Hepatocyte (in vitro differentiated cells): ENCODE measurements at regions not wholly inside any gene's neighbourhood (a gene's known extent, or its start where the extent isn't known, plus 50 kb on each side); places are given as distances from the start of the nearest gene placed in this dataset.

Source experiments
- CTCF ChIP-seq: fragments of 200-600 bp; sonication (generic); IDR thresholded peaks from 2 replicates; pipeline ENCODE4 v1.5.1; 2016; ENCODE audit warnings: antibody characterized with exemption, mild to moderate bottlenecking; ENCODE audit not compliant: poor library complexity
- EZH2 ChIP-seq: fragments of 200-600 bp; sonication (generic); IDR thresholded peaks from 2 replicates; pipeline ENCODE4 v1.6.1; 2016; ENCODE audit warnings: antibody characterized with exemption, mild to moderate bottlenecking, borderline replicate concordance
- EZH2phosphoT487 ChIP-seq: fragments of 200-600 bp; sonication (generic); IDR thresholded peaks from one replicate; pipeline ENCODE4 v1.6.1; 2018; ENCODE audit warnings: antibody characterized with exemption, mild to moderate bottlenecking, low read depth, moderate library complexity; ENCODE audit not compliant: unreplicated experiment, severe bottlenecking

- TF ChIP-seq CTCF (no peak), EZH2phosphoT487 (no peak), EZH2 (no peak)
These were observed 64.8 kb upstream of the AHR start for GRCh38 chr7:17233603-17234002.
